Activated CD4-positive, alpha-beta T cell treated with anti-CD3 and anti-CD28 coated beads for 36 hours (primary cell): ENCODE measurements at regions not wholly inside any gene's neighbourhood (a gene's known extent, or its start where the extent isn't known, plus 50 kb on each side); places are given as distances from the start of the nearest gene placed in this dataset.

Source experiments
- ATAC-seq: fragments of 200-7000 bp; cut with Tn5 transposase; one replicate; pipeline ENCODE4 v1.10.0; 2021; ENCODE audit warnings: mild to moderate bottlenecking, moderate library complexity
- CTCF ChIA-PET: fragments of 350-600 bp; sonication (Branson Sonifier 250); formaldehyde crosslinking; loops from one replicate; lab custom pipeline; 2021; ENCODE audit warnings: antibody characterized with exemption; lab: Charles Lee
- POLR2A ChIA-PET: fragments of 350-600 bp; sonication (Branson Sonifier 250); formaldehyde crosslinking; loops from one replicate; lab custom pipeline; 2021; ENCODE audit warnings: antibody characterized with exemption, inconsistent platforms; lab: Charles Lee
- DNase-seq: peaks from one replicate; pipeline ENCODE4 v3.0.0-alpha.2; 2020
- H3K27ac Mint-ChIP-seq: one replicate; pipeline ENCODE4 v1.8.0; 2021; ENCODE audit warnings: mixed read lengths
- H3K27me3 Mint-ChIP-seq: one replicate; pipeline ENCODE4 v1.8.0; 2021; ENCODE audit warnings: mixed read lengths
- H3K36me3 Mint-ChIP-seq: one replicate; pipeline ENCODE4 v1.8.0; 2021; ENCODE audit warnings: low read depth, mixed read lengths
- H3K4me1 Mint-ChIP-seq: one replicate; pipeline ENCODE4 v1.8.0; 2021; ENCODE audit warnings: mixed read lengths
- H3K4me3 Mint-ChIP-seq: one replicate; pipeline ENCODE4 v1.8.0; 2021; ENCODE audit warnings: mild to moderate bottlenecking, moderate library complexity, mixed read lengths
- H3K9me3 Mint-ChIP-seq: one replicate; pipeline ENCODE4 v1.8.0; 2021; ENCODE audit warnings: low read depth, mixed read lengths
- intact Hi-C, 2 experiments: fragments of 100-400 bp; cut with DNase I in 1 of 2; cut with micrococcal nuclease in 1 of 2; formaldehyde crosslinking; loops; one replicate each; pipeline versions ENCODE4 v1.14.2 to v1.15.1; 2022 to 2024; cut with DNase I, micrococcal nuclease

DNA sequence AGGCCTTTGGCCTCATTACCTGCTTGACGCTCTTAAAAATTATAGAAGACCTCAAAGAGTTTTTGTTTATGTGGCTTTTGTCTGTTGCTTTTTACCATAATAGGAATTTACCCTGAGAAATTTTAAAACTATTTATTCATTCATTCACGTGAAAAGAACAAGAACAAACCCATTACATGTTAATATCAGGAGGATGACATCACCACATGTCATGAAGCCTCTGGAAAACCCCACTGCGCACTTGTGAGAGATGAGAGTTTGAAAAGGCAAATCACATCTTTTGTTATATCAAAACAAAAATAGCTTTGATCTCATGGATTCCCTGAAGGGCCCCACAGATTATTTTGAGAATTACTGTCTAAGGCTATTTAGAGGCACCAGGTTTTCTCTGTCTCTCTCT, 61.3 kb upstream of the EYA2 start:
- Mint-ChIP-seq H3K27me3 (peaks cover 13% of the 10 kb centered on the region), H3K4me3 (no peak overlapping the region), H3K27ac (no peak overlapping the region), H3K9me3 (no peaks in the 10 kb centered on the region), H3K36me3 (no peaks in the 10 kb centered on the region), H3K4me1 (peaks cover 7% of the 10 kb centered on the region)
- ATAC-seq, result peak; percentile 39
- CTCF ChIA-PET, result no interaction called here
- peak; percentile 30 for DNase-seq
- POLR2A ChIA-PET, result no interaction called here
- intact Hi-C loops, result no loop called here

DNA sequence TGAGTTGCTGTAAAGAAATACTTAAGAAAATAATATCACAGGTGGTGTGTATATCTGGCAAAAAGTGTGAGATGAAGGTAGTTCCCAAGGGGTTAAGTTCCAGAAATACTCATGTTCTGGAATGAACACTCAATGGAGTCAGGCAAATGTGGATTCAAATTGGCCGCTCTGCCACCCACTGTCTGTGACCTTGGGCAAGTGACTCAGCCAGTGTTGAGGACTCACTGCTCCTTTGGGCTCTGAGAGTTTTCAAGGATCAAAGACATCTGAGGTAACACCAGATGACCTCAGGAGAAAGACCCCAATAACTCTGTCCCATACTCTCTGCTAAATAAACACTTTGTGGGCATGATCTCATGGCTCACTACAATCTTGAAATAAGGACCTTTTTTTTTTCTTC, 59.2 kb upstream of the EYA2 start:
- no peaks in the 10 kb centered on the region for H3K36me3 Mint-ChIP-seq
- POLR2A ChIA-PET, result no interaction called here
- CTCF ChIA-PET, result no interaction called here
- intact Hi-C loops, result no loop called here
- peaks cover 7% of the 10 kb centered on the region for H3K4me1 Mint-ChIP-seq
- H3K27me3 Mint-ChIP-seq, result peaks cover 10% of the 10 kb centered on the region
- no peak overlapping the region for H3K27ac Mint-ChIP-seq
- DNase-seq (no peak), ATAC-seq (no peak)
- no peaks in the 10 kb centered on the region for H3K9me3 Mint-ChIP-seq
- H3K4me3 Mint-ChIP-seq, result no peak overlapping the region

DNA sequence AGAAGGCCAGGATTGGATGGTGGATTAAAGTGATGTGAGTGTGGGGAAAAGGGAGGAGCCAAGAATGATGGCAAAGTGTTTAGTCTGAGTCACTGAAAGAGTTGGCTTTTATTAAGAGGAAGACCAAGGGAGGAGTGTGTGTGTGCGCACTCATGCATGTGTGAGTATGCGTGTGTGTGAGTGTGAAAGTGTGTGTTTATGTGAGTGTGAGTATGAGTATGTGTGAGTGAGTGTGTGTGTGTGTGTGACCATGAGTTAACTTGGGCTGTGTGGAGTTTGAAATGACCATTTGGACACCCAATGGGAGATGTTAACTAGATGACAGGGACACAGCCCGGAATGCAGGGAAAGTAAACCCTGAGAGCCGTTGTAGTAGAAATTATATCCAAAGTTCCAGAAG, 57.6 kb upstream of the EYA2 start:
- intact Hi-C loops, result no loop called here
- no peaks in the 10 kb centered on the region for H3K36me3 Mint-ChIP-seq

DNA sequence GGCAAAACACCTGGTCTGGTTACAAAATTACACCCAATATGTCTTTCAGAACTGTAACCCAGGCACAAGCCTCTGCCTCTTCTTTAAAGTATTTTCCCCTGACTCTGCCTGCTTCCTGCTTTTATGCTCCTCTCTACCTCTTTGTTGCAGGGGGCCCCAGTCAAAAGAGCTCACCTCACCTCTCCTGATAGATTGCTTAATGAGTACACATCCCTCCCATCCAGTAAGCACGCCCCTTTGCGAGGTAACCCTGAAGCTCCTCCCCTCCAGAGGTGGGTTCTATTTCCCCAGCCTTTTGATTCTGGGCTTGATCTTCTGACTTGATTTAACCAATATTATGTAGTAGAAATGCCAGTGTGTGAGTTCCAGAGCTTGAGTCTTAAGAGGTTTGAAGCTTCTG, 56.6 kb upstream of the EYA2 start:
- Mint-ChIP-seq H3K27me3 (peaks cover 11% of the 10 kb centered on the region), H3K4me1 (peaks cover 6% of the 10 kb centered on the region), H3K9me3 (no peaks in the 10 kb centered on the region), H3K4me3 (no peak overlapping the region), H3K36me3 (no peaks in the 10 kb centered on the region), H3K27ac (no peak overlapping the region)
- intact Hi-C loops, result no loop called here
- ATAC-seq (no peak), DNase-seq (no peak)
- CTCF ChIA-PET, result interaction anchor here (0.6 kb wide), 1 partner anchor 532 kb away, joined by 5 read pairs; no protein-coding TSS in a partner anchor
- POLR2A ChIA-PET, result no interaction called here

More for the DNA sequence above, 57.6 kb upstream of the EYA2 start:
- Mint-ChIP-seq H3K27me3 (peaks cover 10% of the 10 kb centered on the region), H3K4me3 (no peak overlapping the region), H3K9me3 (no peaks in the 10 kb centered on the region), H3K4me1 (peaks cover 7% of the 10 kb centered on the region), H3K27ac (no peak overlapping the region)
- ATAC-seq, result no peak
- DNase-seq, result no peak
- CTCF ChIA-PET, result interaction anchor here (0.7 kb wide), 1 partner anchor 1356 kb away, joined by 3 read pairs; no protein-coding TSS in a partner anchor
- POLR2A ChIA-PET, result no interaction called here

DNA sequence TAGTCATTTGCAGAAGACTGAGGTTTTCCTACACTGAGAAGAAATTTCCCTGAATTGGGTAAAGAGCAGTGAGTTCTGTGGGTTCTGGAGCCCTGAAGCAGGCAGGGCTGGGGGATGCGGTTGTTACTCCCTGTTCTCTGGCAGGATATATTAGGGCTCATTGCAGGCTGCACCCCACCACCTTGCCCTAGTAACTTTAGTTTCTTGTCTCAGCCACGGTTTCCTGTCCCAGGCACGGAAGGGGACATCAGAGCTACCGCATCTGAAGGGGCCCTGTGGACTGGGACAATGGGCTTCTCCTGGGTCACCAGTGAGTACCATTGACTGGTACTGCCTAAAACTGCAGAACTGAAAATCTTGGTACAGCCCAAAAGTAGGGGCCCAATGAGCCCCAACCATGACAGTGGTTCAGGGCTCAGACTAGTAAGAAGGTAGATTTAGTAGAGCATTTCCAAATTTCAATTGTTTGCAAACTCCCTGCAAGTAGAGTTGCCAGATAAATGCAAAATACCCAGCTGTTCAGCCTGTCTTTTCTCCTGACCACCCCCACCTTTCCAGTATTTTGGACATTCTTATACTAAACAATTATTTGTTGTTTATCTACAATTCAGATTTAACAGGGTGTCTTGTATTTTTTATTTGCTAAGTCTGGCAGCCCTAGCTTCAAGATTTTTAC, 54.5 kb upstream of the EYA2 start:
- intact Hi-C loops, result no loop called here
- H3K9me3 Mint-ChIP-seq, result no peaks in the 10 kb centered on the region
- no peaks in the 10 kb centered on the region for H3K36me3 Mint-ChIP-seq
- POLR2A ChIA-PET, result no interaction called here
- CTCF ChIA-PET, result no interaction called here
- no peak overlapping the region for H3K4me3 Mint-ChIP-seq
- DNase-seq, result no peak
- H3K4me1 Mint-ChIP-seq, result no peaks in the 10 kb centered on the region
- no peak for ATAC-seq
- no peak overlapping the region for H3K27ac Mint-ChIP-seq
- peaks cover 10% of the 10 kb centered on the region for H3K27me3 Mint-ChIP-seq
